ENCODE measurements at regions not wholly inside any gene's neighbourhood (a gene's known extent, or its start where the extent isn't known, plus 50 kb on each side); places are given as distances from the start of the nearest gene placed in this dataset.
A peak's percentile ranks its signal among the peaks of the same experiment; 100 is the strongest.

DNA sequence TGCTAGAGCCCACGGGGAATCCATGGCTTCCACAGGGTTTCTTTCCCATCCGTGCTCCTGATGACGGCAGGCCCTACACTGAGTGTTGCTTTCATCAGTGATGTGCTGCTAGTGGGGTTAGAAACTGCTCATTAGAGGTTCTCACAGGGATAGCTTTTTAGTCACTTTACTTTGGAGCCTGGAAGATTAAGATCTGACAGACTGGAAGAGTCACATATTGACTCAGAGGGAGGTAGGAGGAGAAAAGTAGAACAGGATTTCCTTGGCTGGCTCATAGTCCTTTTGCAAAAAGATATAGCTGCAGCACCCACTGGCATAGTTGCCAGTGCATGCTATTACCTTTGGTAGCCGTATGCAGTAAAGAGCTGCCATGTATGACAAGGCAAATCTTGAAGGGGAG is 890.3 kb downstream of the C6orf118 start:
- no peak overlapping the region for H3K4me3 Mint-ChIP-seq (ENCODE audit: unreplicated experiment)
- no peaks in the 10 kb centered on the region for H3K27me3 Mint-ChIP-seq (ENCODE audit: insufficient read depth, unreplicated experiment)
- H3K9me3 Mint-ChIP-seq (ENCODE audit: unreplicated experiment): peaks cover 11% of the 10 kb centered on the region
- no peak for DNase-seq (ENCODE audit: unreplicated experiment)
- no peaks in the 10 kb centered on the region for H3K36me3 Mint-ChIP-seq (ENCODE audit: insufficient read depth, unreplicated experiment)
- CTCF ChIA-PET: no interaction called here
- peaks cover 9% of the 10 kb centered on the region for H3K4me1 Mint-ChIP-seq (ENCODE audit: insufficient read depth, unreplicated experiment)
- intact Hi-C loops (cut with micrococcal nuclease): no loop called here
- H3K27ac Mint-ChIP-seq (ENCODE audit: low read depth, unreplicated experiment): no peak overlapping the region
- TF ChIP-seq, protein P1, sequence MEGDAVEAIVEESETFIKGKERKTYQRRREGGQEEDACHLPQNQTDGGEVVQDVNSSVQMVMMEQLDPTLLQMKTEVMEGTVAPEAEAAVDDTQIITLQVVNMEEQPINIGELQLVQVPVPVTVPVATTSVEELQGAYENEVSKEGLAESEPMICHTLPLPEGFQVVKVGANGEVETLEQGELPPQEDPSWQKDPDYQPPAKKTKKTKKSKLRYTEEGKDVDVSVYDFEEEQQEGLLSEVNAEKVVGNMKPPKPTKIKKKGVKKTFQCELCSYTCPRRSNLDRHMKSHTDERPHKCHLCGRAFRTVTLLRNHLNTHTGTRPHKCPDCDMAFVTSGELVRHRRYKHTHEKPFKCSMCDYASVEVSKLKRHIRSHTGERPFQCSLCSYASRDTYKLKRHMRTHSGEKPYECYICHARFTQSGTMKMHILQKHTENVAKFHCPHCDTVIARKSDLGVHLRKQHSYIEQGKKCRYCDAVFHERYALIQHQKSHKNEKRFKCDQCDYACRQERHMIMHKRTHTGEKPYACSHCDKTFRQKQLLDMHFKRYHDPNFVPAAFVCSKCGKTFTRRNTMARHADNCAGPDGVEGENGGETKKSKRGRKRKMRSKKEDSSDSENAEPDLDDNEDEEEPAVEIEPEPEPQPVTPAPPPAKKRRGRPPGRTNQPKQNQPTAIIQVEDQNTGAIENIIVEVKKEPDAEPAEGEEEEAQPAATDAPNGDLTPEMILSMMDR (IDR thresholded peaks at IDR 0.05; ENCODE audit: unreplicated experiment): no peak
- BruUV-seq (replicated peaks): no TSS peak
- POLR2A ChIA-PET: no interaction called here

DNA sequence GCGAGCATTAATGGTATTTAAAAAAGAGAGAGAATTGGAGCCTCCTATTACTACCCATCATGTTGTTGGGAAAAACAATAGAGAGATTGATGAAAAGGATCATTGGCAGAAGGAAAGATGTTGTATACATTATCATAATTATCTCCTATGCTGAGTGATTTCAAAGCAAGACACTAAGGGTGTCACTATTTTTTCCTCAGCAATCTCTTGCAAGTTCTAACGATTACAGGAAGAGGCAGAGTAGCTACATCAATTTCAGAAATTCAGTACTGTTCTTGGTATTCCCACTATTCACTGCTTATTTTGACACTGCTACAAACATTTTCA is 891.2 kb downstream of the C6orf118 start:
- DNase-seq (ENCODE audit: unreplicated experiment): no peak
- no peaks in the 10 kb centered on the region for H3K27me3 Mint-ChIP-seq (ENCODE audit: insufficient read depth, unreplicated experiment)
- ChIA-PET CTCF (interaction anchor here (1.7 kb wide), 1 partner anchor 15 kb away, joined by 4 read pairs; no protein-coding TSS in a partner anchor), POLR2A (no interaction called here)
- H3K27ac Mint-ChIP-seq (ENCODE audit: low read depth, unreplicated experiment): no peak overlapping the region
- TF ChIP-seq, protein P1 (IDR thresholded peaks at IDR 0.05; ENCODE audit: unreplicated experiment): no peak
- peaks cover 20% of the 10 kb centered on the region for H3K9me3 Mint-ChIP-seq (ENCODE audit: unreplicated experiment)
- H3K4me3 Mint-ChIP-seq (ENCODE audit: unreplicated experiment): no peak overlapping the region
- peaks cover 4% of the 10 kb centered on the region for H3K36me3 Mint-ChIP-seq (ENCODE audit: insufficient read depth, unreplicated experiment)
- intact Hi-C loops (cut with micrococcal nuclease): no loop called here
- BruUV-seq (replicated peaks): no TSS peak
- H3K4me1 Mint-ChIP-seq (ENCODE audit: insufficient read depth, unreplicated experiment): peaks cover 14% of the 10 kb centered on the region

DNA sequence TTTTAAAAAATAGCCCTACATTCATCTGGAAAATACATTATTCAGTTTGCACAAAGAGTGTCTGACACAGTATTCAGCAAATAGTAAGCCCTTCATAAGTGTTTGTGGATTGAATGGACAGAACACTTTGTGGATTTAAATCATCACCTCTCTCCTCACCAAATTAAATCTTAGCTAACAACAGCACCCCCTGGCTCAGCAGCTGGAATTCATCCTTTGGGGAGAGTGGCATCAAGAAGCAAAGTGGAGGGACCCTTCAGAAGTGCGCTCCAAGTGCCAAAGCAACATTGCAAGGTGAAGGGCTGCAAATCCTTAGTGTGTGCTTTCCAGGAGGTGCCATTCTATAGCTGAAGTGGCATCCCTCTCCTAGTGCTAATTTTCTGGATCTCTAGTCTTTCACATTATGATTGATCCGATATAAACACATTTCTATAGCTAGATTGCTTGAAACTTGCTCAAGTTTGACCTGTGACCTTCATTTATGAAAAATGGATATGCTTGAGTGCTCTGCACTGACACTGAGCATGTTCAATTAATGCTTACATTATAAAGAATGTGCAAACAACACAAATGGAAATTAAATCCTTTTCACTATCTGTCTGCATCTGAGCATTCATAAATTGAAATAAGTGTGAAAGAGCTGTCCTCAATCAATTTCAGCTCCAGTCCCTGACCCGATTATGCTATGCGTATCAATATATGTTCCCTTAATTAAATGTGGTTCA is 891.7 kb downstream of the C6orf118 start:
- CTCF ChIA-PET: interaction anchor here (1.1 to 1.7 kb wide), 2 partner anchors 12 to 16 kb away, joined by 3 to 4 read pairs; no protein-coding TSS in a partner anchor
- H3K4me1 Mint-ChIP-seq (ENCODE audit: insufficient read depth, unreplicated experiment): peaks cover 16% of the 10 kb centered on the region
- intact Hi-C loops (cut with micrococcal nuclease): no loop called here
- H3K27me3 Mint-ChIP-seq (ENCODE audit: insufficient read depth, unreplicated experiment): no peaks in the 10 kb centered on the region
- no peak overlapping the region for H3K27ac Mint-ChIP-seq (ENCODE audit: low read depth, unreplicated experiment)
- peaks cover 22% of the 10 kb centered on the region for H3K9me3 Mint-ChIP-seq (ENCODE audit: unreplicated experiment)
- no peak for DNase-seq (ENCODE audit: unreplicated experiment)
- peaks cover 7% of the 10 kb centered on the region for H3K36me3 Mint-ChIP-seq (ENCODE audit: insufficient read depth, unreplicated experiment)
- BruUV-seq (replicated peaks): no TSS peak
- POLR2A ChIA-PET: no interaction called here
- no peak overlapping the region for H3K4me3 Mint-ChIP-seq (ENCODE audit: unreplicated experiment)
- TF ChIP-seq, protein P1 (IDR thresholded peaks at IDR 0.05; ENCODE audit: unreplicated experiment): no peak

DNA sequence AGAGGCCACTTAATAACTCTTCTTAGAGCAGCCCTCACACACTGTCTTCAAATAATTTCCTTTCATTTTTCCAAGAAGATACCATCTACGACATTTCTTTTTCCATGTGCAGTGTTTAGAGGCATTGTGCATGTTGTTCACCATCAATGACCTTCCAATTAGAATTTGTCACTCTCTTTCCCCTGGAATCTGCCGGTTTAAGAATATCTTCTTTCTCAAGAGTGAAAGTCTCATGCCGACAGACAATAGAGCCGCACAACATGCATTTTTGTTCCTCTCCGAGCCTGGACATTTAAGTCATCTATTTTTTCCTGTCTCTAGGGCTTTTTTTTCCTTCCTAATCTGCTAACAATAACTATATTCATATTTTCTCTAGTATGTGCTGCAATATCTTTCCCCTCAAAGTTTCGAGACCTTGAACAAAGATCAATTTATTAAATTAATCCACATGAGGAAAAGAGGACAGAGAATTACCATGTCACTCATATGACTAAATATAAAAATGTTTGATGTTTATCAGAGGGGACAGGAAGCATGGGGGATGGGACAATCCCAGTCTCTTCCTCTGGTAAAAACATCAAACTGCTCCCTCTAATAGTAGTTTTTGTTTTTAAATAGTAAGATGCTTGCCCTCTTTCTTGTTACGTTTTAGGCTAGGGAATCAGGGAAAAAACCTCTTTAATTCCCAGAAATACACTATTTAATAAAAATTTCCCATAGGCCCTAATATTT is 893.4 kb downstream of the C6orf118 start:
- intact Hi-C loops (cut with micrococcal nuclease): no loop called here
- H3K4me3 Mint-ChIP-seq (ENCODE audit: unreplicated experiment): peak overlapping the region; percentile 28
- ChIA-PET POLR2A (no interaction called here), CTCF (no interaction called here)
- H3K36me3 Mint-ChIP-seq (ENCODE audit: insufficient read depth, unreplicated experiment): peaks cover 7% of the 10 kb centered on the region
- peaks cover 13% of the 10 kb centered on the region for H3K9me3 Mint-ChIP-seq (ENCODE audit: unreplicated experiment)
- no peaks in the 10 kb centered on the region for H3K27me3 Mint-ChIP-seq (ENCODE audit: insufficient read depth, unreplicated experiment)
- peaks cover 16% of the 10 kb centered on the region for H3K4me1 Mint-ChIP-seq (ENCODE audit: insufficient read depth, unreplicated experiment)
- TF ChIP-seq, protein P1 (IDR thresholded peaks at IDR 0.05; ENCODE audit: unreplicated experiment): no peak
- peak overlapping the region; percentile 37 for H3K27ac Mint-ChIP-seq (ENCODE audit: low read depth, unreplicated experiment)
- no peak for DNase-seq (ENCODE audit: unreplicated experiment)
- BruUV-seq (replicated peaks): no TSS peak
